Uterus (tissue), 2 donors: ENCODE measurements at regions not wholly inside any gene's neighbourhood (a gene's known extent, or its start where the extent isn't known, plus 50 kb on each side); places are given as distances from the start of the nearest gene placed in this dataset.
"Not testable (repeated sequence)": the region's sequence is repeated elsewhere in the genome, so short reads cannot be mapped to it uniquely, and the experiment has no call there.

Experiments
- POLR2A ChIP-seq, 2 donors: fragments of 450-650 bp; IDR thresholded peaks; one replicate each; pipeline ENCODE4 v1.6.1; 2016; ENCODE audit warnings: antibody characterized with exemption in 2 of 2, mild to moderate bottlenecking in 1 of 2, moderate library complexity in 1 of 2
- TF ChIP-seq, protein P1 (sequence below), 4 experiments: fragments of 200-600 bp in 2 of 4; fragments of 450-650 bp in 2 of 4; sonication (generic) in 2 of 4; IDR thresholded peaks; one replicate each; pipeline ENCODE4 v1.5.1; 2016 to 2019; ENCODE audit warnings: antibody characterized with exemption in 4 of 4, mild to moderate bottlenecking in 2 of 4, moderate library complexity in 1 of 4

GRCh38 chr9:42339671-42340434 lies 156.4 kb downstream of the SPATA31A6 start:
- TF ChIP-seq POLR2A (IDR thresholded peaks at IDR 0.05), result not testable (repeated sequence)
- TF ChIP-seq, protein P1, sequence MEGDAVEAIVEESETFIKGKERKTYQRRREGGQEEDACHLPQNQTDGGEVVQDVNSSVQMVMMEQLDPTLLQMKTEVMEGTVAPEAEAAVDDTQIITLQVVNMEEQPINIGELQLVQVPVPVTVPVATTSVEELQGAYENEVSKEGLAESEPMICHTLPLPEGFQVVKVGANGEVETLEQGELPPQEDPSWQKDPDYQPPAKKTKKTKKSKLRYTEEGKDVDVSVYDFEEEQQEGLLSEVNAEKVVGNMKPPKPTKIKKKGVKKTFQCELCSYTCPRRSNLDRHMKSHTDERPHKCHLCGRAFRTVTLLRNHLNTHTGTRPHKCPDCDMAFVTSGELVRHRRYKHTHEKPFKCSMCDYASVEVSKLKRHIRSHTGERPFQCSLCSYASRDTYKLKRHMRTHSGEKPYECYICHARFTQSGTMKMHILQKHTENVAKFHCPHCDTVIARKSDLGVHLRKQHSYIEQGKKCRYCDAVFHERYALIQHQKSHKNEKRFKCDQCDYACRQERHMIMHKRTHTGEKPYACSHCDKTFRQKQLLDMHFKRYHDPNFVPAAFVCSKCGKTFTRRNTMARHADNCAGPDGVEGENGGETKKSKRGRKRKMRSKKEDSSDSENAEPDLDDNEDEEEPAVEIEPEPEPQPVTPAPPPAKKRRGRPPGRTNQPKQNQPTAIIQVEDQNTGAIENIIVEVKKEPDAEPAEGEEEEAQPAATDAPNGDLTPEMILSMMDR (IDR thresholded peaks at IDR 0.05), result not testable (repeated sequence)
